ENCODE measurements at regions not wholly inside any gene's neighbourhood (a gene's known extent, or its start where the extent isn't known, plus 50 kb on each side); places are given as distances from the start of the nearest gene placed in this dataset.

GRCh38 chr2:129176375-129176774, 803.1 kb upstream of the RAB6C start:
- no peaks in the 10 kb centered on the region for H3F3A ChIP-seq (ENCODE audit: insufficient read depth)
- H3K9me3 ChIP-seq (ENCODE audit: insufficient read depth, low read length), result no peaks in the 10 kb centered on the region
- H3K36me3 ChIP-seq (ENCODE audit: low read length), result no peaks in the 10 kb centered on the region
- no peaks in the 10 kb centered on the region for H3K27me3 ChIP-seq (ENCODE audit: low read length)
- TF ChIP-seq EZH2phosphoT487 (conservative IDR thresholded peaks at IDR 0.05; ENCODE audit: low read length), result no peak
- no peak for TF ChIP-seq CTCF (IDR thresholded peaks at IDR 0.05; ENCODE audit: insufficient read depth, low read length, poor library complexity, severe bottlenecking)
- H3K4me2 ChIP-seq (ENCODE audit: low read depth, low read length, poor library complexity, severe bottlenecking), result no peak overlapping the region
- no peak overlapping the region for H3K27ac ChIP-seq (ENCODE audit: low read depth, low read length)
- no peaks in the 10 kb centered on the region for H3K79me2 ChIP-seq (ENCODE audit: insufficient read depth, low read length)
- no peak overlapping the region for H2AFZ ChIP-seq (ENCODE audit: low read depth, low read length, severe bottlenecking)
- no peaks in the 10 kb centered on the region for H4K20me1 ChIP-seq (ENCODE audit: low read depth, low read length)
- H3K9ac ChIP-seq (ENCODE audit: low read length), result no peak overlapping the region
- no peaks in the 10 kb centered on the region for H3K9me2 ChIP-seq (replicated peaks; ENCODE audit: insufficient read depth, low read length)
- no peak overlapping the region for H3K4me3 ChIP-seq (ENCODE audit: insufficient read depth, low read length, poor library complexity, severe bottlenecking)

DNA sequence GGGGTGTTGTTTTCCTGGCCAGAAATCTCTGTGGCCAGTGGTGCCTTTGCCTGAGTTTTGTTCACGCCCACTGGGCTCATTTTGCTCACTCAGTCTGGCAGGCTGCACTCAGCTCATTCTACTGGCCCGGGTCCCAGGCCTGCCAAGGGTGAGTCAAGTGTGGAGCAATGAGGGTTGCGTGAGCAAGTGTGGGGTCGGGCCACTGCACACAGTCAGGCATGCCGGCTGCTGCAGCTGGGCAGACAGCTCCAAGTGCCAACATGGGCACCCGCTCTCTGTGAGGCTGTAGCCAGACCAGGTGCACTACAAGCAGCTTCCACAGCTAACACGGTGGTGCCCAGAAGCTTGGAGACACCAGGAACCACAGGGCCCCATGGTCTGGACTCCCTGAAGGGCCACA, 801.1 kb upstream of the RAB6C start:
- Histone ChIP-seq H3F3A (ENCODE audit: insufficient read depth) (no peaks in the 10 kb centered on the region), H3K27ac (ENCODE audit: low read depth, low read length) (no peak overlapping the region)

DNA sequence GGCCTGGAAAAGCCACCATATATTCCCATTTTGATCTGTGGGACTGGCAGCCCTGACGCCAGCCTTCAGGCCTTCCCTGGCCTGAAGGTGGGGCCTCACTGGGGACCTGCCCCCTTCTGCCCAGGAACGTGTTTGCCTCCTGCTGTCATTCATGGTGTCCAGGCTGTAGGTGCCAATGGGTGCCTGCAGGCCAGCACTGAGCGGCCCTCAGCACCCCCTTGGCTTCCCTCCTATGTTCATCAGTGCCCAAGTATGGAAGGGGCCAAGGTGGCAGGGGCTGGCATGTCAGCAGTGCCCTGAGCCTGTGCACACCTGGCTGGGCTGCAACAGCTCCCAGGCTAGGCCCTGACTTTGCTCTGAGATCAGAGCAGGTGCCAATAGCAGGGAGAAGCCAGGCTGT, 800.3 kb upstream of the RAB6C start:
- no peak for TF ChIP-seq CTCF (IDR thresholded peaks at IDR 0.05; ENCODE audit: insufficient read depth, low read length, poor library complexity, severe bottlenecking)
- TF ChIP-seq EZH2phosphoT487 (conservative IDR thresholded peaks at IDR 0.05; ENCODE audit: low read length), result no peak
- Histone ChIP-seq H3K4me3 (ENCODE audit: insufficient read depth, low read length, poor library complexity, severe bottlenecking) (no peak overlapping the region), H3K9ac (ENCODE audit: low read length) (no peak overlapping the region), H3K9me2 (replicated peaks; ENCODE audit: insufficient read depth, low read length) (no peaks in the 10 kb centered on the region), H3K27me3 (ENCODE audit: low read length) (no peaks in the 10 kb centered on the region), H4K20me1 (ENCODE audit: low read depth, low read length) (no peaks in the 10 kb centered on the region), H3K27ac (ENCODE audit: low read depth, low read length) (no peak overlapping the region), H3K36me3 (ENCODE audit: low read length) (no peaks in the 10 kb centered on the region), H3F3A (ENCODE audit: insufficient read depth) (no peaks in the 10 kb centered on the region), H3K79me2 (ENCODE audit: insufficient read depth, low read length) (no peaks in the 10 kb centered on the region), H3K9me3 (ENCODE audit: insufficient read depth, low read length) (no peaks in the 10 kb centered on the region), H2AFZ (ENCODE audit: low read depth, low read length, severe bottlenecking) (no peak overlapping the region), H3K4me2 (ENCODE audit: low read depth, low read length, poor library complexity, severe bottlenecking) (no peak overlapping the region)

More for the DNA sequence above, 801.1 kb upstream of the RAB6C start:
- Histone ChIP-seq H3K9me2 (replicated peaks; ENCODE audit: insufficient read depth, low read length) (no peaks in the 10 kb centered on the region), H3K27me3 (ENCODE audit: low read length) (no peaks in the 10 kb centered on the region), H3K4me2 (ENCODE audit: low read depth, low read length, poor library complexity, severe bottlenecking) (no peak overlapping the region), H2AFZ (ENCODE audit: low read depth, low read length, severe bottlenecking) (no peak overlapping the region), H3K36me3 (ENCODE audit: low read length) (no peaks in the 10 kb centered on the region), H3K9ac (ENCODE audit: low read length) (no peak overlapping the region), H4K20me1 (ENCODE audit: low read depth, low read length) (no peaks in the 10 kb centered on the region), H3K9me3 (ENCODE audit: insufficient read depth, low read length) (no peaks in the 10 kb centered on the region), H3K4me3 (ENCODE audit: insufficient read depth, low read length, poor library complexity, severe bottlenecking) (no peak overlapping the region), H3K79me2 (ENCODE audit: insufficient read depth, low read length) (no peaks in the 10 kb centered on the region)
- TF ChIP-seq EZH2phosphoT487 (conservative IDR thresholded peaks at IDR 0.05; ENCODE audit: low read length) (no peak), CTCF (IDR thresholded peaks at IDR 0.05; ENCODE audit: insufficient read depth, low read length, poor library complexity, severe bottlenecking) (no peak)
